ENCODE measurements at regions not wholly inside any gene's neighbourhood (a gene's known extent, or its start where the extent isn't known, plus 50 kb on each side); places are given as distances from the start of the nearest gene placed in this dataset.

DNA sequence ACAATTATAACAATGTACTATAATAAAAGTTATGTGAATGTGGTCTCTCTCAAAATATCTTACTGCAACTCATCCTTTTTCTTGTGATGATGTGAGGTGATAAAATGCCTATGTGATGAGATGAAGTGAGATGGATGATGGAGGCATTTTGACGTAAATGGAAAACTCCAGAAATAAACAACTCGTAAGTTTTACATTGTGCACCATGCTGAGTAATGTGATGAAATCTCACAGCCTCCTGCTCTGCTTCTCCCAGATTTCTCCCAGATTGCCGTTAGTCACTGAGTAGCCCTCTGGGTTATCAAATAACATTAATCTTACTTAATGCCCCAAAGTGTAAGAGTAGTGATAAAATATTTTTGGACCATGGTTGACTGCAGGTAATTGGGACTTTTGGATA is 64.8 kb upstream of the SLCO2A1 start:
- Histone ChIP-seq H3K36me3 (ENCODE audit: control insufficient read depth in 2 of 4, insufficient read depth in 4 of 4, low read length in 3 of 4) (no peaks in the 10 kb centered on the region), H4K91ac (replicated peaks; ENCODE audit: insufficient read length, low read length) (no peak overlapping the region), H3K4me2 (ENCODE audit: insufficient read depth in 1 of 2, low read depth in 2 of 2, low read length in 2 of 2) (no peak overlapping the region), H2AK5ac (ENCODE audit: low read depth, low read length) (no peak overlapping the region), H3K79me1 (ENCODE audit: low read depth, low read length) (no peaks in the 10 kb centered on the region), H3K4me3 (ENCODE audit: extremely low read depth in 1 of 4, insufficient read depth in 2 of 4, low read depth in 3 of 4, low read length in 4 of 4) (no peak overlapping the region), H2BK5ac (ENCODE audit: low read depth, low read length) (no peak overlapping the region), H4K8ac (ENCODE audit: extremely low read depth, insufficient read depth, low read length) (no peak overlapping the region), H2BK120ac (replicated peaks; ENCODE audit: low read depth, low read length) (no peak overlapping the region), H3K79me2 (ENCODE audit: control insufficient read depth in 1 of 2, insufficient read depth in 2 of 2, low read length in 2 of 2) (no peaks in the 10 kb centered on the region), H3K4me1 (replicated peaks in 1 of 4; ENCODE audit: control insufficient read depth in 3 of 4, insufficient read depth in 4 of 4, low read length in 3 of 4) (no peaks in the 10 kb centered on the region), H4K20me1 (replicated peaks in 1 of 2; ENCODE audit: control insufficient read depth in 1 of 2, insufficient read depth in 2 of 2, low read length in 2 of 2) (no peaks in the 10 kb centered on the region), H3K18ac (ENCODE audit: extremely low read depth, low read length) (no peak overlapping the region), H2AFZ (ENCODE audit: low read length) (no peak overlapping the region), H3K4ac (replicated peaks; ENCODE audit: insufficient read length, low read depth, low read length) (no peak overlapping the region), H3K27ac (ENCODE audit: low read depth, low read length) (no peak overlapping the region), H3K56ac (replicated peaks; ENCODE audit: insufficient read length, low read depth, low read length) (no peak overlapping the region), H3K23ac (ENCODE audit: insufficient read length) (no peak overlapping the region), H3K23me2 (ENCODE audit: low read depth, low read length) (no peaks in the 10 kb centered on the region), H3K9ac (replicated peaks in 1 of 4; ENCODE audit: extremely low read depth in 1 of 4, low read depth in 3 of 4, low read length in 3 of 4) (no peak overlapping the region), H4K5ac (ENCODE audit: insufficient read length, low read depth, low read length) (no peak overlapping the region), H3K14ac (ENCODE audit: insufficient read length) (no peak overlapping the region), H2BK15ac (ENCODE audit: low read length) (no peak overlapping the region), H2BK12ac (ENCODE audit: low read depth, low read length) (no peak overlapping the region), H3K27me3 (replicated peaks in 1 of 4; ENCODE audit: control insufficient read depth in 3 of 4, extremely low read depth in 1 of 4, insufficient read depth in 3 of 4, low read length in 3 of 4) (no peaks in the 10 kb centered on the region), H2BK20ac (ENCODE audit: low read length) (no peak overlapping the region), H3K9me3 (ENCODE audit: insufficient read depth in 2 of 2, low read depth in 1 of 2, low read length in 1 of 2) (no peaks in the 10 kb centered on the region)
- no peak for FAIRE-seq
- POLR2A ChIA-PET (ENCODE audit: partially characterized antibody) = no interaction called here
- DNase-seq (ENCODE audit: low read depth in 1 of 2, low spot score in 2 of 2) = no peak
- 74% methylated on average over 3 of the region's 3 CpGs; no CpG with 5 or more reads in 1 of the 2 experiments for WGBS, 2 experiments (ENCODE audit: extremely low coverage in 1 of 2, insufficient coverage in 1 of 2, insufficient read length in 1 of 2, insufficient replicate concordance in 2 of 2, low coverage in 1 of 2, low lambda C conversion rate in 2 of 2, missing lambda C conversion rate in 1 of 2)
- TF ChIP-seq SP1 (IDR thresholded peaks at IDR 0.05; ENCODE audit: low read depth, low read length) = no peak
- TF ChIP-seq TBP (IDR thresholded peaks at IDR 0.05; ENCODE audit: low read depth, low read length) = no peak
- no peak for TF ChIP-seq SP2 (IDR thresholded peaks at IDR 0.05; ENCODE audit: low read length)
- TF ChIP-seq HDAC6 (IDR thresholded peaks at IDR 0.05; ENCODE audit: low read depth, low read length) = no peak
- TF ChIP-seq CBX8 (IDR thresholded peaks at IDR 0.05; ENCODE audit: borderline replicate concordance, low read depth, low read length) = no peak
- TF ChIP-seq, protein P1, sequence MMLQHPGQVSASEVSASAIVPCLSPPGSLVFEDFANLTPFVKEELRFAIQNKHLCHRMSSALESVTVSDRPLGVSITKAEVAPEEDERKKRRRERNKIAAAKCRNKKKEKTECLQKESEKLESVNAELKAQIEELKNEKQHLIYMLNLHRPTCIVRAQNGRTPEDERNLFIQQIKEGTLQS (IDR thresholded peaks at IDR 0.05; ENCODE audit: insufficient read depth, low read depth, low read length) = no peak
- TF ChIP-seq NRF1 (IDR thresholded peaks at IDR 0.05; ENCODE audit: low read depth, low read length) = no peak
- CTCF ChIA-PET (ENCODE audit: partially characterized antibody) = no interaction called here

Data from H1 (cell line).